ENCODE measurements at regions not wholly inside any gene's neighbourhood (a gene's known extent, or its start where the extent isn't known, plus 50 kb on each side); places are given as distances from the start of the nearest gene placed in this dataset.

DNA sequence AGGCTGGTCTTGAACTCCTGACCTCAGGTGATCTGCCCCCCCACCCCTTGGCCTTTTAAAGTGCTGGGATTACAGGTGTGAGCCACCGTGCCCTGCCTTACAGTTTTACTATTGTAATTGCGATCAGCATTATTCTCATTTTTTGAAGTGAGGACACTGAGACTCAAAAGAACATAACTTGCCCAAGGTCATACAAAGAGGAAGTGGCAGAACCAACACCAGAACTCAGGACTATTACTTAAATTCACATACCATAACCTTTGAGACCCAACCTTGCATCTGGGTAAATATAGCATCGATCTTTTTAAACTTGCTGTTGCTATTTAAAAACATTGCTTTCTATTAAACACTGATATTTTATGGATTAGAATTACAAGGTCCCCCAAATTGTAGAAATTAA lies 54.2 kb downstream of the FOXI1 start:
- DNase-seq, result no peak

DNA sequence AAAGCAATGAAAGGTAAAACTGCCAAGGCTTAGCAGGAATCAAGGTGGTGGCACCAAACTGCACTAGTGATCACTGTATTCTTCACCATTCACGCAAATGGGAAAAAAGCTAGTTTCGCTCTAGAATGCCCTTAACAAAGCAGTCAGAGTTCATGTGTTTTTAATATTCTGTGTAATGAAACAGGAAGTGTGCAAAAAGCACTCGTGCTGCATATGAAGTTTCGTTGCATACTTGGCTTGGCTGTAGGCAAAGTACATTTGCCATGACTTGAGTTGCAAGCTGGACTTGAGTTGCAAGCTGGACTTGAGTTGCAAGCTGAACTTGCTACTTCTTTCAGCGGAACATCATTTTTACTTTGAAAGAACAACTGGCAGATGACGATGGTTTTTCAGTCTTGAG lies 55.4 kb downstream of the FOXI1 start:
- DNase-seq, result peak; percentile 71

DNA sequence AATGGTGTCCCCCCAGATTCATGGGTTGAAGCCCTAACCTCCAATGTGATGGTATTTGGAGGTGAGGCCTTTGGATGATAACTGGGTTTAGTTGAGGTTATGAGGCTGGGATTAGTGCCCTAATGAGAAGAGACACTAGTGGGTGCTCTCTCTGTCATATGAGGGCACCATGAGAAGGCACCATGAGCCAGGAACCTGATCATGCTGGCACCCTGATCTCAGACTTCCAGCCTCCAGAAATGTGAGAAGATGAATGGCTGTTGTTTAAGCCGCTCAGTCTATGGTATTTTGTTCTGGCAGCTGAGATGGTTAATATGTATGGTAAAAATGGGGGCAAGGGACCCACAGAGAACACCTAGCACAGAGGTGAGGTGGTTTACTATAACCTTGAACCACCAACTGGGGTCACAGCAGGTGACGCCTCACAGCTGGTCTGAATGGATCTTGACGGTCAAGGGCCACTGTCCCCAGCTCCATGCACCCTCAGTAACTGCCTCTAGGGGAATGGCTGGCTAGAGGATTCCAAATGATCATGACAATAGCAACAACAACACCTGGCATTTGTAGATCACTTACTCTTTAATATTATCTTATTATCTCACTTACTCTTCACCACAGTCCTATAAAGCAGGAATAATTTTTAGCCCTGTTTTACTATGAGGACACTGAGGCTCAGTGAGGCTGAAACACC lies 57.1 kb downstream of the FOXI1 start:
- DNase-seq, result no peak

DNA sequence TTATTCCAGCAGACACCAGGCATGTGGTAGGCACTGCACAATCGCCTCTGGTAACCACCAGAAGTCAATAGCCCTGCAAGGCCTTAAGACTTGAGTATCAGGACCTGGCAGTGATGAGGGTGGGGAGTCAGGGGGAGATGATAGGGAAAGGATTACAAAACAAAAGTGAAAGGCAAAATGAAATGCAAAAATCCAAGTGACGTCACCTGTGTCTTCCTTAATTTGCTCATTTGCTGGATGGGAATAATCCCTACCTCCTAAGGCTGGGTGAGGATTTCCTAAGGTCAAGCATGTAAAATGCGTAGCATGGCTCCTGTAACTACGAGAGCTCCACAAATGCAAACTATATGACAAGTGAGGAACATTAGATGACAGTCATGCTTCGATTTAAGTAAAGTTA lies 58.4 kb downstream of the FOXI1 start:
- no peak for DNase-seq

DNA sequence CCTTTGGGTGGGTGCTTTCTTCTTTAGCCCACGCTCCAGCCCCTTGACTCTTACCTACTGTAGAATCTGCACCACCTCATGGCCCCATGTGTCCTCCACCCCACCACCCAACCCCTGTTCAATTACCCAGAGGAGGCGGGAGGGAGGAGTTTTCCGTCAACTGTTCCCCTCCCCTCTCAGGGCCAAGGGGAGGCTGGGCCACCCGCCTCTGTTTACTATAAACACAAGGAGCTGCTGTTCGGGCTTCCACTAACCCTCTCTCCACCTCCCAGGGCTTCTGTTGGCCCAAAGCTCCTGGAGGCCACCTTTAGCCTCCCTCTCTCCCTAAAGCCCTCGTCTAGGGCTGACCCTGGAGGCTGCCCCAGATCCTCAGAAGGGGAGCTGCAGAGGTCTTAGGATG lies 59.2 kb downstream of the FOXI1 start:
- no peak for DNase-seq

DNA sequence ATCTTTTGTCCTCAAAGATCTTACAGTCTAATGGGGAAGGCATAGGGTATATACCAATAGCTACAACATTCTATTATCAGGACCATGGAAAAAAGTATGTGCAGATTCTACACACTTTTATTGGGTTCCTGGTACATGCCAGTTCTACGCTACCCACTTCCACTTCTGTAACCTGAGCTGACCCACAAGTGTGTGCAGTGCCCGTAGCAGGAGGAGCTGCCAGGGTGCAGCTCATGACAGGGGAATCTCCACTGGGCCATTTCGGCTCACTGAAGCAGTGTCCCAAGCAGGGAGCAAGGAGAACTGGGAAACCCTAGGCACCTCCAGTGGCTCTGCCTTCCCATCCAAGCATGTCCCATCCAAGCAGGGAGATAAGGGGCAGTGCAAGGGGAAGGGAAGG lies 60.4 kb downstream of the FOXI1 start:
- no peak for DNase-seq

DNA sequence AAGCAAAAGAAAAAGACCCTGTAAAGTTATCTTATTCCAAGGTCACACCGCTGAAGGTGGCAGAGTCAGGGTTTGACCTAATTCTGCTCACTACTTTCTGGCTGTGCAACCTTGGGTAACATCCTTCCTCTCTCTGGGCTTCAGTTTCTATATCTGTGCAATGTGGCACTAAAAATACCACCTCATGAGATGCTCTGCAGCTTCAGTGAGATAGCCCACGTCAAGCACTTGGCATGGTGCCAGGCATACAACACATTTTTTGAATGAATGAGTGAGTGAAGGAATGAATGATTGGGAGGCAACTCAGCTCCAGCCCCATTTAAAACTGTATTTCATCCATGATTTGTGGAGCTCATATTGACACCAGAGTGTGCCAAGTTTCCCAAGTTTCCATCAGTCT lies 62.3 kb downstream of the FOXI1 start:
- DNase-seq, result no peak

DNA sequence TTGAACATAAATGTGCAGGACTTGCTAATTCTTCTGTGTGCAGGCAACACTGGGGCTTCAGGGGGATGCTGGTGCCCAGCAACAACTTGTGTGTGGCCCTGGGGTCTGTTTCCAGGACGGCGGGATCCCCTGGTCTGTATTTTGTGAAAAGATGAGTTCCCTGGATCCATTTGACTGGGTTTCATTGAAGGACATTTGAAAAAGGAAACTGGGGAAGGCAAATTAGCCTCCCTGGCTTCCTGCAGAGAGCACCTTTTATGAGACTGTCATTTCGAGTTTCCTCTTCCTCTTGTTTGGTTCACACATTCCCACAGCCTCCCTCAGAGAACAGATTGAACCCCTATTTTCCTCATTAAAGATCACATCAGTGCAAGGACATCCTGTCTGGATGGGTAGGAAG lies 63.1 kb downstream of the FOXI1 start:
- no peak for DNase-seq

DNA sequence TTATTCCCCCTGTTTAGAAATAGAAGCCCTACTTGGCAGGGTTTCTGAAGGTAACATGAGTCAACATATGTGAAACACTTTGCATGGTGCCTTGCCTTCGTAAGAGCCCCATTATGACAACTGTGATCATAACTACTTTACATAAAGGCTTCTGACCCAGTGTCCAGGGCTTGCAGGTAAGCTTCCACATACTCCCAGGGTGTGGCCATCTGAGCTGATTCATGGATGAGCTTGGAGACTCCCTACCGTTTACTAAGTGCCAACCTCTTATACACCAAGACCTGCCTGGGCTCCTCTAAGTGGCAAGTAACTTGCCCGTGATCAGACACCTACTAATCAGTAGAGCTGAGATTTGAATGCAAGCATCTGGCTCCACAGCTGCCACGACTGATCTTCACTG lies 62.8 kb upstream of the C5orf58 start:
- DNase-seq, result no peak

DNA sequence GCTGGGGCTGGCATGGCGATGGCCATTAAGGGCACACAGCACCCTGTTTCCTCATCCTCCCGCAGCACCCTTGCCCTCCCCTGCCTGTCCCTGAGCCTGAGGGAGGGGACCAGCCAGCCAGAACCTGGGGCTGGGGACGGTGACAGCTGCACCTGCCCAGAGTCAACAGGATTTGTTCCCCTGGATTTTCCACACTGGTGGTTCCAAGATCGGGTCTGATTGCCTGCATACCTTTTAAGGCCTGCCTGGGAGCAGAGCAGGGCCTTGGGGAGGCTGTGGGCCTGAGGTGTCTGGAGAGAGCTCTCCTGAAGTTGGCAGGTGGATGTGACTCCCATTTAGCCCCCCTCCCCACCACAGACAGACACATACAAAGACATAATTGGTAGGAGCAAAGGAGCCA lies 61.0 kb upstream of the C5orf58 start:
- no peak for DNase-seq

DNA sequence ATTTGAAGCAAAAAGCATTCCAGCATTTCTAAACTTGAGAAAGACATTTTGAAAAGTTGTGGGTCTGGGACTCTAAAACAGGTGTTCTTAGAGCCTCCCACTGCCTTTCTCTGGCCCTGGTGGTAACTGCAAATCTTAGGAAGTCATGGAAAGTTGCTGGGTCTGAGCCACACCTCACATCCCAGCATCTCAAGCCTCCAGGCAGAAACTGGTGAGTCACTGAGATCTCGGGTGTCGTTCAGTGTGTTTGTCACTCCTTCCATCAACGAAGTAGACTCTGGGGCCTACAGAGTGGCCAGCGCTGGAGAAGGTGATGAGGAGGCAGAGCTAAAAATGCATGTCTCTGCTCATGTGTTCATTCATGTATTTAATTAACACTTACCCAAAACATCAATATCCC lies 59.6 kb upstream of the C5orf58 start:
- DNase-seq, result no peak

DNA sequence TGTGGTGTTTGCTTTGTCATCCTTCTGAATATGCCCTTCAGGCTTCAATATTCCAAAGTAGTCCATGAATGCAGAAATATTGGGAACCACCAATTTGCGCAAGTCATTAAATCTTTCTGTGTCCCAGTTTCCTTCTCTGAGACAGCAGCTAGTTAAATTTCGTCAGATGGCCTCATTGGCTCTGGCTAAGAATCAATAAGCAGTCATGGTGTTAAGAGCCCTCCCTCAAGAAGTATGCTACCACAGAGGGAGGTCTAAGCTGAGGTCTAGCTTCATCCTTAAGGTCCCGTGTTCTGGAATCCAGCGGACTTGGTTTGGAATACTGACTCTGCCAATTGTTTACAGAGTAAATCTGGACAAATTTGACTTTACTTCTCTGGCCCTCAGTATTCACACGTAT lies 59.1 kb upstream of the C5orf58 start:
- no peak for DNase-seq

DNA sequence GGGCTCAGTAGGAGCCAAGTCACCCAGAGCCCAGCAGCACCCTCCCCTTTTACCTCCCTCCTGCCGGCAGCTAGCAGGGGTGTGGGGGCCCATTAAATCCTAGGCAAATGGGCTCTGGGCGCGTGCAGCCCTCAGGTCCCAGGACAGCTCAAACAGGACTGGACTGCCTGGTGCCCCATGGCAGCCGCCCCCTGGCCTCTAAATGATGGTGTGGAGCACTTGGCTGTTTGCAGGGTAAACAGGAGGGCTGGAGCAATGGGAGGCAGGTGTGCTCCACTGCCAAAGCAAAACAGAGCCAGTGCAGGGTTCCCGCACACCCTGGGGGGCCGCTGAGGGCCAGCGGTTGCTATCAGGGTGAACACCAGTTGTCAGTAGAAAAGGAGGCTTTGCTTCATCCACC lies 55.9 kb upstream of the C5orf58 start:
- DNase-seq, result no peak

DNA sequence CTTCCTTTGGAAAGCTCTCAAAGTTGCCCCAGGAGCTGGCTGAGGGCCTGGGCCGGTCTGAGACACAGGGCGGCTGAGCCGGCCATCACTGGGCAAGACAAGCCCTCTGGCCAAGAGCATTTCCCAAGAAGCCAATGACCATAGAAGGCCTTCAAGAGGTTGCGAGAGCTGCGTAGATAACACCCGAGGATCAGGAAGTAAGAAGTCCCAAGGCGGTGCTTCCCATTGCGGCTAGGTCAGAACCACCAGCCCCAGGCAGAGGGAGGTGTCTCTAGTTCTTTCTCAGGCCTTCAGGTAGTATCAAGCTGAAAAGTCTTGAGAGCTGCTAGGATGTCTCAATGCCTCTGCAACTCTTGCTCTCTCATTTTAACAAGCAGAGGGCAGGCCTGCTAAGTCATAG lies 54.0 kb upstream of the C5orf58 start:
- DNase-seq, result no peak

DNA sequence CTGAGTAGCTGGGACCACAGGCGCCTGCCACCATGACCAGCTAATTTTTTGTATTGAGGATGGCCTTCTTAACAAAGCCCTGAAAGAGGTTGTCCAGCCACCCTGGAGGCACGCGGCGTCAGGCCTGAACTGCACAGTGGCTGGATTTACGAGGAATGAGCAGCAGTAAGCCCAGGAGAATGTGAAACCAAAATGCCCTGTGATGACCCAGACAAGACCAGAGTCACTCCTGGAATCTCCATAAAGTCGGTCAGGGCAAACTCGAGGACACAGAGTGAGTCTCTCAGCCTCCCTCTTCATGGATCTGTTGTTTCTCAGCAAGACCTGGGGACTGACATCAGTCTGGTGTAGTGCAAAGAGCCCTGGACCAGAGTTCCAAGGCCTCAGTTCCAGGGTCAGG lies 53.2 kb upstream of the C5orf58 start:
- DNase-seq, result no peak

DNA sequence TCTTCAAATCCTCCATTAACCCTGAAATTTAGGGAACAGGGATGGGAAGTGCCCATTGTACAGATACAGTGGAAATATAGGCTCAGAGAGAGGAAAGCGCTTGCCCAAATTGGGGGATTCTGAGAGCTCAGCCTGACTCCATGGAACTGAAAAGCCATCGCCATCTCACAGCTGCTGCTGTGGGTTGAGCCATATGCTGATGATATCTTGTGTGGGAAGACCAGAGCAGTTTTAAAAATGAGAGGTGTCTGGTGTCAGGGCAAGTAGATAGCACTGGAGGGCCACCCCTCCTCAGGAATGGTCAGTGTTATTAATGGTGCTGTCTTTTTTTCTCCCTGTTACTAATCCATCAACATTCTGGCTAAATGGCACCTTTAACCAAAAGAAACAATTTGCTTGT lies 50.9 kb upstream of the C5orf58 start:
- no peak for DNase-seq

DNA sequence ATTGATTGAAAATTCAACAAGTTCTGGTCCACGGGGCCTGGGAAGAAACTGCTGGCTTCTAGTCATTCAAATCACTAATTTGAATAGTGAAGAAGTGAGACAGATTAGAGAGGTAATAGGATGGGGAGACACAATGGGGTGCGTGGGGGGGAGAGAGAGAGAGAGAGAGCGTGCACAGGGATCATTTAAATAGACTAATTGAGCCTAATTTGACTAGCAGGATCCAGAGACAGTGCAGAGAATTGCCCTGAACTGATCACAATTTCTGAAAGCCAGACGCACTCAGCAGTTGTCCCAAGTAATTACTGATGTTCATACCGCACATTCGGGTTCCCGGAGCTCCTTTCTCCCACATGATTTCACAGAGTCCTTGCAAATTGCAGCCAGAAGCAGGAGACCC lies 50.3 kb upstream of the C5orf58 start:
- DNase-seq, result no peak
